ENCODE measurements at regions not wholly inside any gene's neighbourhood (a gene's known extent, or its start where the extent isn't known, plus 50 kb on each side); places are given as distances from the start of the nearest gene placed in this dataset.
A peak's percentile ranks its signal among the peaks of the same experiment; 100 is the strongest.

- Mint-ChIP-seq H3K36me3 (ENCODE audit: insufficient read depth, unreplicated experiment) (peaks cover 5% of the 10 kb centered on the region), H3K27ac (ENCODE audit: unreplicated experiment) (peak overlapping the region; percentile 83), H3K4me1 (ENCODE audit: low read depth, unreplicated experiment) (no peaks in the 10 kb centered on the region), H3K27me3 (ENCODE audit: insufficient read depth, unreplicated experiment) (no peaks in the 10 kb centered on the region), H3K4me3 (ENCODE audit: unreplicated experiment) (no peak overlapping the region), H3K9me3 (ENCODE audit: unreplicated experiment) (no peaks in the 10 kb centered on the region)
- CTCF ChIA-PET, result no interaction called here
- 0 out of 2 replicates have a peak, but pooled peaks cover 3% of the 10 kb centered on the region for H3K4me1 ChIP-seq
- BruUV-seq (replicated peaks), result no TSS peak
- no peaks in the 10 kb centered on the region for H3K9me3 ChIP-seq
- TF ChIP-seq, protein P1, sequence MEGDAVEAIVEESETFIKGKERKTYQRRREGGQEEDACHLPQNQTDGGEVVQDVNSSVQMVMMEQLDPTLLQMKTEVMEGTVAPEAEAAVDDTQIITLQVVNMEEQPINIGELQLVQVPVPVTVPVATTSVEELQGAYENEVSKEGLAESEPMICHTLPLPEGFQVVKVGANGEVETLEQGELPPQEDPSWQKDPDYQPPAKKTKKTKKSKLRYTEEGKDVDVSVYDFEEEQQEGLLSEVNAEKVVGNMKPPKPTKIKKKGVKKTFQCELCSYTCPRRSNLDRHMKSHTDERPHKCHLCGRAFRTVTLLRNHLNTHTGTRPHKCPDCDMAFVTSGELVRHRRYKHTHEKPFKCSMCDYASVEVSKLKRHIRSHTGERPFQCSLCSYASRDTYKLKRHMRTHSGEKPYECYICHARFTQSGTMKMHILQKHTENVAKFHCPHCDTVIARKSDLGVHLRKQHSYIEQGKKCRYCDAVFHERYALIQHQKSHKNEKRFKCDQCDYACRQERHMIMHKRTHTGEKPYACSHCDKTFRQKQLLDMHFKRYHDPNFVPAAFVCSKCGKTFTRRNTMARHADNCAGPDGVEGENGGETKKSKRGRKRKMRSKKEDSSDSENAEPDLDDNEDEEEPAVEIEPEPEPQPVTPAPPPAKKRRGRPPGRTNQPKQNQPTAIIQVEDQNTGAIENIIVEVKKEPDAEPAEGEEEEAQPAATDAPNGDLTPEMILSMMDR (IDR thresholded peaks at IDR 0.05; ENCODE audit: insufficient read depth in 1 of 2, low read depth in 1 of 2, low read length in 1 of 2, severe bottlenecking in 1 of 2, unreplicated experiment in 1 of 2), result no peak
- intact Hi-C loops (cut with micrococcal nuclease; ENCODE audit: unreplicated experiment), result no loop called here
- H3K36me3 ChIP-seq (ENCODE audit: control insufficient read depth, insufficient read depth, low read length), result no peaks in the 10 kb centered on the region
- DNase-seq, result peak; percentile 21 to 45
- POLR2A ChIA-PET, result no interaction called here
- H3K27me3 ChIP-seq (replicated peaks; ENCODE audit: control insufficient read depth, insufficient read depth, low read length), result no peaks in the 10 kb centered on the region
- H3K4me3 ChIP-seq (ENCODE audit: low read depth, low read length), result no peak overlapping the region
Observed at GRCh38 chrX:4379071-4379470, 665.6 kb upstream of the PRKX start.

GRCh38 chrX:4373791-4374190 is 660.3 kb upstream of the PRKX start:
- CTCF ChIA-PET, result no interaction called here
- no peak overlapping the region for H3K4me3 Mint-ChIP-seq (ENCODE audit: unreplicated experiment)

GRCh38 chrX:4358577-4358976 is 645.1 kb upstream of the PRKX start:
- Mint-ChIP-seq H3K36me3 (ENCODE audit: insufficient read depth, unreplicated experiment) (no peaks in the 10 kb centered on the region), H3K27me3 (ENCODE audit: insufficient read depth, unreplicated experiment) (no peaks in the 10 kb centered on the region), H3K4me3 (ENCODE audit: unreplicated experiment) (no peak overlapping the region), H3K4me1 (ENCODE audit: low read depth, unreplicated experiment) (no peaks in the 10 kb centered on the region), H3K27ac (ENCODE audit: unreplicated experiment) (no peak overlapping the region), H3K9me3 (ENCODE audit: unreplicated experiment) (no peaks in the 10 kb centered on the region)
- Histone ChIP-seq H3K27me3 (replicated peaks; ENCODE audit: control insufficient read depth, insufficient read depth, low read length) (no peaks in the 10 kb centered on the region), H3K4me3 (ENCODE audit: low read depth, low read length) (no peak overlapping the region), H3K4me1 (no peaks in the 10 kb centered on the region), H3K36me3 (ENCODE audit: control insufficient read depth, insufficient read depth, low read length) (no peaks in the 10 kb centered on the region), H3K9me3 (no peaks in the 10 kb centered on the region)
- no TSS peak for BruUV-seq (replicated peaks)
- TF ChIP-seq, protein P1 (IDR thresholded peaks at IDR 0.05; ENCODE audit: insufficient read depth in 1 of 2, low read depth in 1 of 2, low read length in 1 of 2, severe bottlenecking in 1 of 2, unreplicated experiment in 1 of 2), result no peak
- intact Hi-C loops (cut with micrococcal nuclease; ENCODE audit: unreplicated experiment), result no loop called here
- DNase-seq, result no peak
- POLR2A ChIA-PET, result no interaction called here
- CTCF ChIA-PET, result no interaction called here

More at GRCh38 chrX:4373791-4374190, 660.3 kb upstream of the PRKX start:
- no peak for DNase-seq
- no peaks in the 10 kb centered on the region for H3K36me3 ChIP-seq (ENCODE audit: control insufficient read depth, insufficient read depth, low read length)
- H3K4me1 ChIP-seq, result 0 out of 2 replicates have a peak, but pooled peaks cover 1% of the 10 kb centered on the region
- H3K9me3 ChIP-seq, result no peaks in the 10 kb centered on the region
- Mint-ChIP-seq H3K36me3 (ENCODE audit: insufficient read depth, unreplicated experiment) (peaks cover 2% of the 10 kb centered on the region), H3K4me1 (ENCODE audit: low read depth, unreplicated experiment) (no peaks in the 10 kb centered on the region), H3K27ac (ENCODE audit: unreplicated experiment) (no peak overlapping the region), H3K27me3 (ENCODE audit: insufficient read depth, unreplicated experiment) (no peaks in the 10 kb centered on the region), H3K9me3 (ENCODE audit: unreplicated experiment) (no peaks in the 10 kb centered on the region)
- no TSS peak for BruUV-seq (replicated peaks)
- intact Hi-C loops (cut with micrococcal nuclease; ENCODE audit: unreplicated experiment), result no loop called here
- TF ChIP-seq, protein P1 (IDR thresholded peaks at IDR 0.05; ENCODE audit: insufficient read depth in 1 of 2, low read depth in 1 of 2, low read length in 1 of 2, severe bottlenecking in 1 of 2, unreplicated experiment in 1 of 2), result no peak
- no peak overlapping the region for H3K4me3 ChIP-seq (ENCODE audit: low read depth, low read length)
- POLR2A ChIA-PET, result no interaction called here
- no peaks in the 10 kb centered on the region for H3K27me3 ChIP-seq (replicated peaks; ENCODE audit: control insufficient read depth, insufficient read depth, low read length)
